Fibroblast of skin of scalp (primary cell): ENCODE measurements at regions not wholly inside any gene's neighbourhood (a gene's known extent, or its start where the extent isn't known, plus 50 kb on each side); places are given as distances from the start of the nearest gene placed in this dataset.
A peak's percentile ranks its signal among the peaks of the same experiment; 100 is the strongest.

Experiments
- DNase-seq: peaks from one replicate; pipeline ENCODE4 v3.0.0-alpha.2; 2013

DNA sequence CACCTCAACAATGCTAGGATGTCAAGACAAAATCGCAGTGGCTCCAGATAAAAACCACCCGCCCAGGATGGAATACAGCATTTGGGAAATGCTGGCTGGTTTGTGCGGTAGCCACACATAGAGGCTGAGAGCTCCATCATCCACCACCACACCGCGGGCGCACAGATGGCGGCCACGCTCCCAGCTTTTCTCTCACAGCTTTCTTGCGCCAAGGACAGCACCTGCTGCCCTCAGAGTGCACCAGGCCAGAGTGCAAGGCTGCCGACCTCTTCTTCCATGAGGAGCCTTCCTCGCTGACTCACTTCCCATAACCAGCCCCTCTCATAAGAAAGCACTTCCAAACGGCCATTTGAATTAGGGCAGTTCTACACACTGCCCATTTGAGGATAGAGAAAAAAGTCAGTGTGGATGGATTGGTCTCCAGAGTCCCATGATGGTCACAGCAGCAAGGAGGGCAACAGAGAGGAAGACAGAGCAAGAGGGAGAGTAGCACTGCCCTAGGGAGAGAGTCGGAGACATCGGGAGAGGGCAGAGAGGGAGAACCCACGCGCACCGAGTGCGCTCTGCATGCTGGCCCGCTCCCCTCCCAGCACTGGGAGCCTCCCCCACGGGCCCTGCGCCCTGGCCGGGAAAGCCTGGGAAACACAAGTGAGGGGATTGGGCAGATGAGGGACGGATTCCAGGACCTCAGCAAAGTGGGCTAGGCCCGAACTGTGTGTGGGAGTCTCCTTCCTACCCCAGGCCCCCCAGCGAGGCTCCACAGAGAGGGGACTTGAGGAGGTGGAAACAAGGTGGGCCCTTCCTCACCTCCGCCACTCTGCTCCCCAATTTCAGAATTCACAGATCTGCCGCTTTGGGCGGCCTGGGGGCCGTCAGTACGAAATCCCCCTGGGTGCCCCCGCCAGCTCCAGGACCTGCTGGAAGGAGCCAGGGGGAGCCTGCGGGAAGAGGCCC, 156.9 kb downstream of the USP12 start:
- no peak for DNase-seq

DNA sequence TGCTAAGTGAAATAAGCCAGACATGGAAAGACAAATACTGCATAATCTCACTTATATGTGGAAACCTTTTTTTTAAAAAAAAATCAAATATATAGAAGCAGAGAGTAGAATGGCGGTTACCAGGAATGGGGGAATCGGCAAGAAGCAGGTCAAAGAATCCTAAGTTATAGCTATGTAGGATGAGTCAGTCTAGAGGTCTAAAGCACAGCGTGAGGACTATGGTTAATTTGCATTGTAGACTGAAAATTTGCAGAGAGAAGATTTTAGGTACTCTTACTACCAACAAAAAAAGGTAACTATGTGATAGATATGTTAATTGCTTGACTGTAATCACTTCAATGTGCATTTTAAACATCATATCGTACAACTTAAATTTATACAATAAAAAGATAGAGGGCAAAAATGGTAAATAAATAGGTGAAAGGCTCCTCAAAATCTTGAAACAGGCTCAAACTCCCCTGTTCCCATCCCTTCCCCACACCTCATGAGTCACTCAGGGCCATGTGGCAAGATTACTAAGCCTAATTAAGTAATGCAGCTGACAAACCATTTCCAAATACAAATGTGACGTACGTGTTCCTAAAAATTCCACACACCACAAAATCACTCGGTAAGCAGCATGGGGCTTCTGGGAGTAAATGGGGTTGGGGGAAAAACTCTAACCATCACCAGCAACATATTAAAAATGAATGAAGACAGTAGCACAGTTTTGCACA, 159.0 kb downstream of the USP12 start:
- peak; percentile 62 for DNase-seq

GRCh38 chr13:27011661-27012060, 159.9 kb downstream of the USP12 start:
- DNase-seq, result no peak

DNA sequence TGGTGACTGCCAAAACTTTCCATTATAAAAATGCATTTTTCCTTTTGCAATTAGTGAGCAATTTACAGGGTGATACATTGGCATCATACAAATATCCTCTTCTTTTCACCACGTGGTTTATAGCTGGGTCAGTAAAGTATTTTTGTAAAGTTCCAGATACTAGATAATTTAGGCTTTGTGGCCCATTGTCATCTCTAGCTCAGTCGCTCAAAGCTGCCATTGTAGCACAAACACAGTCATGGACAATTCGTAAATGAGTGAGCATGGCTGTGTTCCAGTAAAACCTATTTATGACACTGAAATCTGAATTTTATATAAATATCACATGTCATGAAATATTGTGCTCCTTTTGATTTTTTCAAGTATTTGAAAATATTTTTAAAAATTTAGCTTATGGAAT, 162.9 kb downstream of the USP12 start:
- no peak for DNase-seq

DNA sequence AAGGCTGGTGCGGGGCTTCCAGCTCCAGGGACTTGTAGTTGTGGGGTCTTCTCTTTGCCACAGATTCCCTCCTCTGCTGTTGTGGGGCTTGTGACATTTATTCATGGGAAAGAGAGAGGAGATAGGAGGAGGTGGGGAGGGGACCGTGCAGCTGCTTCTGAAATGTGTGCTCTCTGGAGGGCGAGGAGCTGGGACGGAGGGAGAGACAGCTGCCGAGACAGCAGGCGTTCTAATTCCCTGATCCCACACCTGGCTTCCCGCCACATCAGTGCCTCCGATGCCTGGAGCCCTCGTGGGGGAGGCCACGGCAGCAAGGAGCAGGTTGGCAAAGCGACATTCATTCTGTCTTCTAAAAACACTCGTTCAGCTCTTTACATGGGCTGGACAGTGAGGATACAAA, 164.4 kb downstream of the USP12 start:
- no peak for DNase-seq

DNA sequence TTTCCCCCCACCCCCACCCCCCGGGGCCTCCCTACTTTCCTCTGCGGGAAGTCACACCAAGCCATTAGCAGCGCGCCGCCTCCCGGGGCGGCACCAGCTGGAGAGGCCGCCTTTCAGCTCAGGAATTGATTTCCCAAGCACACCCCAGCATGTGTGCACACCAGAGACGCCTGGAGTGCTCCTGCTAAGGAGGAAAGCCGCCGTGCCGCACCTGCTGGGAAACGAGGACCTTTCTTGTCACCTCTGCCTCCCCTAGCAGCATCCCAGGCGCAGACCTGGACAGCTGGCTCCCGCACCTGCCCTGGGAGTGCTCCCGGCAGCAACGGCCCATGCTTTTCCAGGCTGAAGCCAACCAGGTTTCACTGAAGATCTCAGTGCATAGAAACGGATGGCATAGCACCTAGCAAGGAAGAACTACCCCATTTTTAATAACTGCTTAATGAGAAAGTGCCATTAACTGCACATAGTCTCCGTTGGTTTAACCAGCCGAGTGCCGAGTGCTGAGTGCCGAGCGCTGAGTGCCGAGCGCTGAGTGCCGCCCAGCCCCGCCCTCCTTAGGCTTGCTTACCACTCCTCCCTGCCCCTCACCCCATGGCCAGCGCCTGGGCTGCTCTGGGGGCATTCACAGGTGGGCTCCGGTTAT, 165.0 kb downstream of the USP12 start:
- DNase-seq, result peak; percentile 11

- no peak for DNase-seq
These were observed 165.6 kb downstream of the USP12 start for GRCh38 chr13:27005976-27006518.

DNA sequence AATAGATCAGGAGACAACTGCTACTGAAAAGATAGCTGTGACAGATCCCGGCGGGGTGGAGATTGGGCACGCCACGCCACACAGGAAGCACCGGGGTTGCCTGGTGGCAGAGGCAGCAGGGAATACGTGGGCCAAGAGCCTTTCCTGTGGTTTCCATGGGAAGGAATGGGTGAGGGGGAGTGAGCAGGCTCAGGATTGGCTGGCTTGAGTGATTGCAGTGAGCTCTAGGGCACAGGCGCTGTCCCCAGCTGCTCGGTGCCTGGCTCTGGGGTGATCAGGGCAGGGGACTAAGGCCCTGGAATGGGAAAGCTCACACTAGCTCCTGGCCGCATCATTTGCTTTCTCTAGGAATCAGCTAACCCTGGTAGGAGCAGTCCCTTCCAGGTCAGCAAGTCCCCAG, 166.1 kb downstream of the USP12 start:
- no peak for DNase-seq

- DNase-seq, result no peak
These were observed 166.7 kb downstream of the USP12 start for GRCh38 chr13:27004866-27005265.

DNA sequence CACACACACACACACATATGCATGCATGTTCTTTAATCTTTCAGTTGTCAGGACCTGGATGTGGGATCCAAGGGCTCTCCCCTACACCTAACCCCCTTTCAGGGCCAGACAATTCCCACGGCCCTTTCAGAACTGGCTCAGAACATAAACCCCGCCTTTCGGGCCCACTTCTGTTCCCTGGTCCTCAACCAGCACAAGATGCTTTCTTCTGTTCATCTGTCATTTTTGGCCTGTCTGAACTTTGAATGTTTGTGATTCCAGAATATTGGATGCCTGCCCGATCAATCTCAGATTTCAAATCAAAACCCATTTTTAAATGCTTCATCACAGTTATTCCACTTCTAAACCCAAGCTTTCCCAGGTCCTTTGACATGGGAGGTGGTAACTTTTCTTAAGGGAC, 167.3 kb downstream of the USP12 start:
- peak; percentile 17 for DNase-seq

- DNase-seq, result no peak
These were observed 169.9 kb downstream of the USP12 start for GRCh38 chr13:27001705-27002104.

DNA sequence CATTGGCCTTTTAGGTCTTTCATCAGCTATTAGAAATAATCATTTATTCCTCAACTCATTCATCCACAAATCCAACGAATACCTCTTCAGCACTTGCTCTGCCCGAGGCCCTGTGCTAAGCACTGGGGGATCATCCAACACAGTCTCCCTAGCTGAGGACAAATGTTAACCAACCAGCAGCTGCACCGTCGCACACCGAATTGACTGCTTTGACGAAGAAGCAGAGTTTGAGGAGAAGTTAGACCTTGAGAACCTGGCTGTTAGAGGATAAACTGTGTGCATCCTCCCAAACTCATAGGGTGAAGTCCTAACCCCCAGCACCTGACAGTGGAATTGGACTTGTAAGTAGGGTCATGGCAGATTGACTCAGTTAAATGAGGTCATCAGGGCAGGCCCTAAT, 170.9 kb downstream of the USP12 start:
- DNase-seq, result no peak

- no peak for DNase-seq
These were observed 172.1 kb downstream of the USP12 start for GRCh38 chr13:26999499-26999898.

GRCh38 chr13:26998292-26998691, 173.3 kb downstream of the USP12 start:
- no peak for DNase-seq

- DNase-seq, result no peak
These were observed 174.5 kb downstream of the USP12 start for GRCh38 chr13:26996965-26997752.

GRCh38 chr13:26995159-26995558, 176.5 kb downstream of the USP12 start:
- no peak for DNase-seq

DNA sequence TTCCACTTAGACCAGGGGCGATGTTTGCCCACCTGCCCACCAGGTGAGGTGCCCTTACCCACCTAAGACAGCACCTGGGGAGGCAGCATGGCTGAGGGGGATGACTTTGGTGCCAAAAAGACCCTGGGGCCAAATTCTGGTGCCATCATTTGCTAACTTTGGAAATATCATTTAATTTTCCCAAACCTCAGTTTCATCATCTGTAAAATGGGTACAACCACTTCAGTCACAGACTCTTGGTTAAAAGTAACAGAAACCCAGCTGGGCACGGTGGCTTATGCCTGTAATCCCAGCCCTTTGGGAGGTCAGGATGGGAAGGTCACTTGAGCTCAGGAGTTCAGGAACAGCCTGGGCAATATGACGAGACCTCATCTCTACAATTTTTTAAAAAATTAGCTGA, 177.8 kb downstream of the USP12 start:
- no peak for DNase-seq

- no peak for DNase-seq
These were observed 178.5 kb downstream of the USP12 start for GRCh38 chr13:26992951-26993719.

- DNase-seq, result no peak
These were observed 180.0 kb downstream of the USP12 start for GRCh38 chr13:26991508-26992181.

- no peak for DNase-seq
These were observed 181.5 kb downstream of the USP12 start for GRCh38 chr13:26989957-26990713.
